ENCODE measurements at regions not wholly inside any gene's neighbourhood (a gene's known extent, or its start where the extent isn't known, plus 50 kb on each side); places are given as distances from the start of the nearest gene placed in this dataset.
A peak's percentile ranks its signal among the peaks of the same experiment; 100 is the strongest.
"Not testable (repeated sequence)": the region's sequence is repeated elsewhere in the genome, so short reads cannot be mapped to it uniquely, and the experiment has no call there.

DNA sequence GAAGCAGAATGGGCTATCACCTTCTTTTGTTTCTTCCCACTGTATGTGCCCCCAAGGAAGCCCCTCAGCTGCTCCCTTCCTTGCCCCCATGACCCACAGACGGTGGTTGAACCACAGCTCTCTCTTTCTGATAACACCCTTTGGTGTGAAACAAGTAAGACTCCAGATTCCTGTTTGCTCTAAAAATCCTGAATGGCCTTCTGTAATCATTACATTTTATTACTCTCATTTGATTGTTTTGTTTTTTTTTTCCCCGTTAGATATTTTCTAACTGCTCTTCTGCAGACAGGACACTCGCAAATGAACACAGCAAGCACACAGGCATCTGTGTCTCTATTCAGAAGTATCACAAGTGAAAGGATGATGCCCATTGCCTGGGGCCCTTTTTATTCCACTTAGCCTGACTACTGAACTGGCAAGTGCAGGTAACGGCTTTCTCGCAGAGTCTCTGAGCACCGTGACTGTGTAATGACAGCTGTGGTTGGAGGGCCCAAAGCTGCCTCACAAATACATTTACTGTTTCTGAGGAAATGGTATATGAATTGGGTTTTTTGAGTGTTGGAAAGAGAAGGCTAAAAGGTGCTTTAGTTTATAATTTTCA, 59.3 kb downstream of the OXGR1 start:
- DNase-seq (ENCODE audit: low spot score): no peak

GRCh38 chr13:96925916-96926628, 68.2 kb downstream of the OXGR1 start:
- no peak for DNase-seq (ENCODE audit: low spot score)

GRCh38 chr13:96925477-96925876, 68.8 kb downstream of the OXGR1 start:
- DNase-seq (ENCODE audit: low spot score): no peak

DNA sequence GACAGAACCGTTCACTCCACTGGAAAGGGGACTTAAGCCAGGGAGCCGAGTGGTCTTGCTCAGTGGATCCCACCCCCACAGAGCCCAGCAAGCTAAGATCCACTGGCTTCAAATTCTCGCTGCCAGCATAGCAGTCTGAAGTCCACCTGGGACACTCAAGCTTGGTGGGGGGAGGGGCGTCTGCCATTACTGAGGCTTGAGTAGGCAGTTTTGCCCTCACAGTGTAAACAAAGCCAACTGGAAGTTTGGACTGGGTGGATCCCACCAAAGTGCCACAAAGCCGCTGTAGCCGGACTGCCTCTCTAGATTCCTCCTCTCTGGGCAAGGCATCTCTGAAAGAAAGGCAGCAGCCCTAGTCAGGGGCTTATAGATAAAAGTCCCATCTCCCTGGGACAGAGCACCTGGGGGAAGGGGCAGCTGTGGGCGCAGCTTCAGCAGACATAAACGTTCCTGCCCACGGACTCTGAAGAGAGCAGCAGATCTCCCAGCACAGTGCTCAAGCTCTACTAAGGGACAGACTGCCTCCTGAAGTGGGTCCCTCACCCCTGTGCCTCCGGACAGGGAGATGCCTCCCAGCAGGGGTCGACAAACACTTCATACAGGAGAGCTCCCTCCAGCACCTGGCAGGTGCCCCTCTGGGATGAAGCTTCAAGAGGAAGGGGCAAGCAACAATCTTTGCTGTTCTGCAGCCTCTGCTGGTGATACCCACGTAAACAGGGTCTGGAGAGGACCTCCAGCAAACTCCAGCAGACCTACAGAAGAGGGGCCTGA, 75.2 kb downstream of the OXGR1 start:
- DNase-seq (ENCODE audit: low spot score): not testable (repeated sequence)

GRCh38 chr13:96904232-96904631, 90.0 kb downstream of the OXGR1 start:
- DNase-seq (ENCODE audit: low spot score): no peak

- DNase-seq (ENCODE audit: low spot score): no peak
Observed at GRCh38 chr13:96903085-96903484, 91.2 kb downstream of the OXGR1 start.

GRCh38 chr13:96900986-96901385, 93.3 kb downstream of the OXGR1 start:
- DNase-seq (ENCODE audit: low spot score): no peak

- DNase-seq (ENCODE audit: low spot score): no peak
Observed at GRCh38 chr13:96899946-96900345, 94.3 kb downstream of the OXGR1 start.

GRCh38 chr13:96898646-96899254, 95.5 kb downstream of the OXGR1 start:
- no peak for DNase-seq (ENCODE audit: low spot score)

- peak; percentile 4 for DNase-seq (ENCODE audit: low spot score)
Observed at GRCh38 chr13:96898212-96898611, 96.1 kb downstream of the OXGR1 start.

Data from hepatic stellate cell (primary cell).